ENCODE measurements at regions not wholly inside any gene's neighbourhood (a gene's known extent, or its start where the extent isn't known, plus 50 kb on each side); places are given as distances from the start of the nearest gene placed in this dataset.
"Not testable (repeated sequence)": the region's sequence is repeated elsewhere in the genome, so short reads cannot be mapped to it uniquely, and the experiment has no call there.

GRCh38 chr11:92546603-92547002 lies 322.0 kb downstream of the FAT3 start:
- DNase-seq: no peak

GRCh38 chr11:92550411-92550810 lies 325.8 kb downstream of the FAT3 start:
- no peak for DNase-seq

GRCh38 chr11:92550871-92551270 lies 326.3 kb downstream of the FAT3 start:
- DNase-seq: no peak

- DNase-seq: no peak
Measured at GRCh38 chr11:92552942-92553341, 328.3 kb downstream of the FAT3 start.

- DNase-seq: no peak
Measured at GRCh38 chr11:92554688-92555087, 330.1 kb downstream of the FAT3 start.

GRCh38 chr11:92556431-92556830 lies 331.8 kb downstream of the FAT3 start:
- DNase-seq: no peak

- no peak for DNase-seq
Measured at GRCh38 chr11:92557879-92558278, 333.3 kb downstream of the FAT3 start.

- DNase-seq: no peak
Measured at GRCh38 chr11:92558323-92558722, 333.7 kb downstream of the FAT3 start.

GRCh38 chr11:92569726-92570125 lies 345.1 kb downstream of the FAT3 start:
- DNase-seq: no peak

GRCh38 chr11:92572559-92572958 lies 347.9 kb downstream of the FAT3 start:
- DNase-seq: no peak

- DNase-seq: no peak
Measured at GRCh38 chr11:92576315-92576714, 351.7 kb downstream of the FAT3 start.

- no peak for DNase-seq
Measured at GRCh38 chr11:92580908-92581307, 356.3 kb downstream of the FAT3 start.

- DNase-seq: no peak
Measured at GRCh38 chr11:92588393-92588792, 363.8 kb downstream of the FAT3 start.

GRCh38 chr11:92589512-92589911 lies 364.9 kb downstream of the FAT3 start:
- no peak for DNase-seq

GRCh38 chr11:92591521-92591920 lies 366.9 kb downstream of the FAT3 start:
- no peak for DNase-seq

GRCh38 chr11:92594251-92594650 lies 369.6 kb downstream of the FAT3 start:
- DNase-seq: no peak

- no peak for DNase-seq
Measured at GRCh38 chr11:92595052-92595451, 370.4 kb downstream of the FAT3 start.

GRCh38 chr11:92596596-92597317 lies 372.1 kb downstream of the FAT3 start:
- no peak for DNase-seq

GRCh38 chr11:92601048-92601447 lies 368.4 kb upstream of the MTNR1B start:
- no peak for DNase-seq

- DNase-seq: no peak
Measured at GRCh38 chr11:92605667-92606066, 363.8 kb upstream of the MTNR1B start.

GRCh38 chr11:92607969-92608722 lies 361.3 kb upstream of the MTNR1B start:
- no peak for DNase-seq

GRCh38 chr11:92611157-92611556 lies 358.3 kb upstream of the MTNR1B start:
- no peak for DNase-seq

- not testable (repeated sequence) for DNase-seq
Measured at GRCh38 chr11:92618020-92618419, 351.4 kb upstream of the MTNR1B start.

- DNase-seq: no peak
Measured at GRCh38 chr11:92623055-92623454, 346.4 kb upstream of the MTNR1B start.

GRCh38 chr11:92625894-92626293 lies 343.6 kb upstream of the MTNR1B start:
- DNase-seq: no peak
